SK-N-SH (cell line): ENCODE measurements at regions not wholly inside any gene's neighbourhood (a gene's known extent, or its start where the extent isn't known, plus 50 kb on each side); places are given as distances from the start of the nearest gene placed in this dataset.

Experiments
- CHD2 ChIP-seq: fragments of 150-350 bp; IDR thresholded peaks from 2 replicates; pipeline ENCODE4 v1.6.1; 2018; ENCODE audit warnings: low read length; ENCODE audit not compliant: partially characterized antibody
- CTCF ChIP-seq: fragments of 200-600 bp; sonication (generic); IDR thresholded peaks from 2 replicates; pipeline ENCODE4 v1.6.1; 2017; ENCODE audit warnings: antibody characterized with exemption, mild to moderate bottlenecking, moderate library complexity
- EP300 ChIP-seq, 2 experiments: IDR thresholded peaks; 2 replicates each; pipeline versions ENCODE4 v1.4.0 to v1.6.1; 2012; ENCODE audit warnings: borderline replicate concordance in 1 of 2, low read depth in 1 of 2, low read length in 1 of 2
- EZH2phosphoT487 ChIP-seq: fragments of 200-600 bp; sonication (generic); IDR thresholded peaks from 2 replicates; pipeline ENCODE4 v1.6.1; 2017; ENCODE audit warnings: low read depth, mixed run types, mild to moderate bottlenecking, antibody characterized with exemption, moderate library complexity, borderline replicate concordance
- FOXJ3 ChIP-seq: sonication (generic); formaldehyde crosslinking; IDR thresholded peaks from 2 replicates; pipeline ENCODE4 v1.5.1; 2020; ENCODE audit warnings: mild to moderate bottlenecking, missing genetic modification reagents
- JUND ChIP-seq: IDR thresholded peaks from 2 replicates; pipeline ENCODE4 v1.4.0; 2012
- MXI1 ChIP-seq: IDR thresholded peaks from 2 replicates; pipeline ENCODE4 v1.6.1; 2012; ENCODE audit warnings: mild to moderate bottlenecking, low read depth, low read length, improper control_type of control experiment
- POLR2AphosphoS5 ChIP-seq: IDR thresholded peaks from 2 replicates; pipeline ENCODE4 v1.6.1; 2012; ENCODE audit warnings: low read depth, low read length
- RXRA ChIP-seq: IDR thresholded peaks from 2 replicates; pipeline ENCODE4 v1.4.0; 2012; ENCODE audit warnings: low read depth, mild to moderate bottlenecking, borderline replicate concordance
- TCF12 ChIP-seq: IDR thresholded peaks from 2 replicates; pipeline ENCODE4 v1.4.0; 2012
- USF2 ChIP-seq: fragments of 150-350 bp; IDR thresholded peaks from 2 replicates; pipeline ENCODE4 v1.6.1; 2017; ENCODE audit warnings: antibody characterized with exemption, low read length, low read depth, borderline replicate concordance
- YY1 ChIP-seq: IDR thresholded peaks from 2 replicates; pipeline ENCODE4 v1.4.0; 2012; ENCODE audit warnings: low read depth, mild to moderate bottlenecking
- TF ChIP-seq, protein P1 (sequence below): IDR thresholded peaks from 2 replicates; pipeline ENCODE4; 2012

- TF ChIP-seq EP300 (IDR thresholded peaks at IDR 0.05; ENCODE audit: borderline replicate concordance in 1 of 2, low read depth in 1 of 2, low read length in 1 of 2) (no peak), YY1 (no peak), POLR2AphosphoS5 (no peak), CTCF (no peak), RXRA (no peak), JUND (no peak), FOXJ3 (CRISPR knock-in tag) (no peak), MXI1 (no peak), CHD2 (no peak), EZH2phosphoT487 (no peak), USF2 (no peak), TCF12 (no peak)
- TF ChIP-seq, protein P1, sequence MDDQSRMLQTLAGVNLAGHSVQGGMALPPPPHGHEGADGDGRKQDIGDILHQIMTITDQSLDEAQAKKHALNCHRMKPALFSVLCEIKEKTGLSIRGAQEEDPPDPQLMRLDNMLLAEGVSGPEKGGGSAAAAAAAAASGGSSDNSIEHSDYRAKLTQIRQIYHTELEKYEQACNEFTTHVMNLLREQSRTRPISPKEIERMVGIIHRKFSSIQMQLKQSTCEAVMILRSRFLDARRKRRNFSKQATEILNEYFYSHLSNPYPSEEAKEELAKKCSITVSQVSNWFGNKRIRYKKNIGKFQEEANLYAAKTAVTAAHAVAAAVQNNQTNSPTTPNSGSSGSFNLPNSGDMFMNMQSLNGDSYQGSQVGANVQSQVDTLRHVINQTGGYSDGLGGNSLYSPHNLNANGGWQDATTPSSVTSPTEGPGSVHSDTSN: no peak
These were observed 107.9 kb downstream of the S1PR1 start for GRCh38 chr1:101344745-101345144.
